ENCODE measurements at regions not wholly inside any gene's neighbourhood (a gene's known extent, or its start where the extent isn't known, plus 50 kb on each side); places are given as distances from the start of the nearest gene placed in this dataset.
"Not testable (repeated sequence)": the region's sequence is repeated elsewhere in the genome, so short reads cannot be mapped to it uniquely, and the experiment has no call there.

DNA sequence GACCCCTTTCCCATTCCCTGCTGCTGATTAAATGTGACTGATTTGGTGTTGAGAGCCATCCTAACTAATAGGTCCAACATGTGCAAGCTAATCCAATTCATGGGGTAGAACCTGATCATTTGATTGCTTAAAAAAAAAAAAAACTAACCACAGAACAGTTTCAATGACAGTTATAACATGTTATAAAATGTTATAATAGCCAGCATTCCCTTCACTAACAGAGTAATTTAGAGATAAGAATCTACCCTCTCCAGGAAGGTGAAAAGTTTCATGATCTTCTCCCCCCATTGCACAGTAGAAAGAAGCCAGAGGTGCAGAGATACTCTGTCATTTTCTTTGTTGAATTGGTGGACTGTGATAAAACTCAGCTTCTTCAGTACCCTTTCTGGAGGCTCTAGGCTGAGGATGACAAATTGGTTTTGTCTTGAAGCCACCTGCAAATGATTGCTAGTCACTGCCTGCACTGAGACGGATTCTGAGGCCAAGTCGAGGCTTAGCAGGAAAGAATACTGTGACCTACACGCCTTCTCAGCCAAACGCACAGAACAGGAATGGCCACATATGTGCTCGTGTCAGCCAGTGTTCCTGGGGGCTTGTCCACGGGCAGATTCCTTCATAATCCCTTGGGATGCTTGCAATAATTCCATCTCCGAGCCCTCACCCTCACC lies 215.7 kb upstream of the IRF2BP2 start:
- Histone ChIP-seq H3K4me2 (ENCODE audit: low read length) (no peak overlapping the region), H3K9me2 (ENCODE audit: insufficient read depth, low read length) (no peaks in the 10 kb centered on the region), H4K20me1 (ENCODE audit: insufficient read depth, low read length) (no peaks in the 10 kb centered on the region), H2AFZ (ENCODE audit: low read length) (no peak overlapping the region), H3K9me3 (ENCODE audit: low read length) (no peaks in the 10 kb centered on the region), H3K4me1 (ENCODE audit: insufficient read depth, low read length, poor library complexity, severe bottlenecking) (no peaks in the 10 kb centered on the region), H3K27ac (ENCODE audit: low read depth, low read length, poor library complexity, severe bottlenecking) (no peak overlapping the region), H3K79me2 (ENCODE audit: insufficient read depth, low read depth, low read length) (no peaks in the 10 kb centered on the region), H3K36me3 (ENCODE audit: insufficient read depth, low read length) (no peaks in the 10 kb centered on the region), H3K4me3 (ENCODE audit: low read depth, low read length, poor library complexity, severe bottlenecking) (no peak overlapping the region)
- no peak for DNase-seq (ENCODE audit: low spot score)
- no peak for TF ChIP-seq EZH2phosphoT487 (IDR thresholded peaks at IDR 0.05; ENCODE audit: borderline replicate concordance, low read depth, low read length)
- CTCF ChIA-PET (ENCODE audit: unreplicated experiment), result no interaction called here
- intact Hi-C loops (cut with micrococcal nuclease; ENCODE audit: unreplicated experiment), result no loop called here
- no TSS peak for BruUV-seq (replicated peaks)
- POLR2A ChIA-PET, result interaction anchor here (1.7 kb wide), 1 partner anchor 17 kb away, joined by 3 read pairs; no protein-coding TSS in a partner anchor

DNA sequence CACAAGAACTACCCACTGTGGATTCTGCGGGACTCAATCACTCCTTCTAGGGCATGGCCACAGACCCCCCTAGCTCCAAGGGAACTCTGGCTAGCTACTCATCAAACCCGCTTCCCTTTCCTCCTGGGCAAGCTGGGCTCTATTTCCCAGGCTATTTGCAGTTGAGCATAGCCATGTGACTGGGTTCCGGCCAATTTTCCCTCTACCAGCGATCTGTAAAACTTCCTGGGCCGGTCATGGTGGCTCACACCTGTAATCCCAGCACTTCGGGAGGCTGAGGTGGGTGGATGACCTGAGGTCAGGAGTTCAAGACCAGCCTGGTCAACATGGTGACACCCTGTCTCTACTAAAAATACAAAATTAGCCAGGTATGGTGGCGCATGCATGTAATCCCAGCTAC lies 214.9 kb upstream of the IRF2BP2 start:
- H3K4me1 ChIP-seq (ENCODE audit: insufficient read depth, low read length, poor library complexity, severe bottlenecking); H4K20me1 ChIP-seq (ENCODE audit: insufficient read depth, low read length); H3K36me3 ChIP-seq (ENCODE audit: insufficient read depth, low read length); H3K27ac ChIP-seq (ENCODE audit: low read depth, low read length, poor library complexity, severe bottlenecking); H3K9me2 ChIP-seq (ENCODE audit: insufficient read depth, low read length); H3K79me2 ChIP-seq (ENCODE audit: insufficient read depth, low read depth, low read length); H3K9me3 ChIP-seq (ENCODE audit: low read length); intact Hi-C loops (cut with micrococcal nuclease; ENCODE audit: unreplicated experiment); CTCF ChIA-PET (ENCODE audit: unreplicated experiment); BruUV-seq (replicated peaks); H2AFZ ChIP-seq (ENCODE audit: low read length); H3K4me2 ChIP-seq (ENCODE audit: low read length); DNase-seq (ENCODE audit: low spot score); H3K4me3 ChIP-seq (ENCODE audit: low read depth, low read length, poor library complexity, severe bottlenecking): not testable (repeated sequence)
- POLR2A ChIA-PET, result interaction anchor here (1.7 kb wide), 1 partner anchor 17 kb away, joined by 3 read pairs; no protein-coding TSS in a partner anchor

DNA sequence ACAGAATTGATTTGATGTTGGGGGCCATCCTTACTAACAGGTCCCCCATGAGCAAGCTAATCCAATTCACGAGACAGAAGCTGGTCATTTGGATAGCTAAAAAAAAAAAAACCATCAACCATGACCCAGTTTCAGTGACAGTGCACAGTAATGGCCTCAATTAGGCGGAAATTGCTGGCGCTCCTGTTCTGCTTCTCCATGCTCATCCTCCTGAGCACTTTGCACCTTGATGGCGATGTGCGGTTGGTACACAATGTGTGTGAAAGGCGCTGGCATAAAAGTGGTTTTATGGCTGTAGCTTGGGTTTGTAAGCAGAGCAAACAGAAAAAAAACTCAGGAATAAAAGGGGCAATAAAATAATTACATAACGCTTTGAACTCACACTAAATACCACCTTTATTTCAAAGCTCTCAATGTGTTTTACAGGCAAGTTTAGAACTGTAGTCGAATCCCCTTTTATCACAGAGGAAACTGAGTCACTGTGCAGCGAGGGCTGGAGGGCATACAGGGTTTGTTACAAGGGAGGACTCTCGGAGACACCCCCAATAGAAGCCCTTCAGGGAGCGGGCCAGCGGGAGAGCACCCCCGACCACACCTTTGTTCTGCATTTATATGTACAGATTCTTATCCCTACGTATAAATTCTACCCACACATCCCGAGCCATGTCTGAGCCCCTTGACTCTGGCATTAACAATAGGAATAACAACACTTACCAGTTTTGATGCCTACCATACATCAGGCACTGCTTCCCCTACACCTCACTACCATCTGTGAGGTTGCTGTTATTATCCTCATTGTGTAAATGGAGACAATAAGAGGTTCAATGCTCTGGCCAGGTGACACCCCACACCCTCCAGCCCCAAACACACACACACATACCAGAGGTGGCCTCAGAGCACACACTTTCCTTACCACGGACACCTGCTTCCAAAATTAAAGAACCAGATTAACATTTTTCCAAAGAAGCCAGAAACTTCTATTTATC lies 213.5 kb upstream of the IRF2BP2 start:
- no peak for TF ChIP-seq CTCF (conservative IDR thresholded peaks at IDR 0.05; ENCODE audit: low read length)
- H3K9me3 ChIP-seq (ENCODE audit: low read length), result no peaks in the 10 kb centered on the region
- H3K4me1 ChIP-seq (ENCODE audit: insufficient read depth, low read length, poor library complexity, severe bottlenecking), result no peaks in the 10 kb centered on the region
- no TSS peak for BruUV-seq (replicated peaks)
- H2AFZ ChIP-seq (ENCODE audit: low read length), result no peak overlapping the region
- no peak for DNase-seq (ENCODE audit: low spot score)
- no peaks in the 10 kb centered on the region for H4K20me1 ChIP-seq (ENCODE audit: insufficient read depth, low read length)
- intact Hi-C loops (cut with micrococcal nuclease; ENCODE audit: unreplicated experiment), result no loop called here
- H3K4me3 ChIP-seq (ENCODE audit: low read depth, low read length, poor library complexity, severe bottlenecking), result no peak overlapping the region
- CTCF ChIA-PET (ENCODE audit: unreplicated experiment), result no interaction called here
- H3K9me2 ChIP-seq (ENCODE audit: insufficient read depth, low read length), result no peaks in the 10 kb centered on the region
- no peaks in the 10 kb centered on the region for H3K79me2 ChIP-seq (ENCODE audit: insufficient read depth, low read depth, low read length)
- POLR2A ChIA-PET, result interaction anchor here (0.7 to 0.9 kb wide), 3 partner anchors 22 to 981 kb away, joined by 3 to 5 read pairs (median 4); no protein-coding TSS in a partner anchor
- no peak overlapping the region for H3K4me2 ChIP-seq (ENCODE audit: low read length)
- H3K27ac ChIP-seq (ENCODE audit: low read depth, low read length, poor library complexity, severe bottlenecking), result no peak overlapping the region
- no peaks in the 10 kb centered on the region for H3K36me3 ChIP-seq (ENCODE audit: insufficient read depth, low read length)

Measured in OCI-LY7 (cell line).